Uterus (tissue), 2 donors: ENCODE measurements at regions not wholly inside any gene's neighbourhood (a gene's known extent, or its start where the extent isn't known, plus 50 kb on each side); places are given as distances from the start of the nearest gene placed in this dataset.

Source experiments
- POLR2A ChIP-seq, 2 donors: fragments of 450-650 bp; IDR thresholded peaks; one replicate each; pipeline ENCODE4 v1.6.1; 2016; ENCODE audit warnings: antibody characterized with exemption in 2 of 2, mild to moderate bottlenecking in 1 of 2, moderate library complexity in 1 of 2
- TF ChIP-seq, protein P1 (sequence below), 4 experiments: fragments of 200-600 bp in 2 of 4; fragments of 450-650 bp in 2 of 4; sonication (generic) in 2 of 4; IDR thresholded peaks; one replicate each; pipeline ENCODE4 v1.5.1; 2016 to 2019; ENCODE audit warnings: antibody characterized with exemption in 4 of 4, mild to moderate bottlenecking in 2 of 4, moderate library complexity in 1 of 4

GRCh38 chr13:73218181-73218580 lies 159.4 kb downstream of the KLF5 start:
- TF ChIP-seq, protein P1, sequence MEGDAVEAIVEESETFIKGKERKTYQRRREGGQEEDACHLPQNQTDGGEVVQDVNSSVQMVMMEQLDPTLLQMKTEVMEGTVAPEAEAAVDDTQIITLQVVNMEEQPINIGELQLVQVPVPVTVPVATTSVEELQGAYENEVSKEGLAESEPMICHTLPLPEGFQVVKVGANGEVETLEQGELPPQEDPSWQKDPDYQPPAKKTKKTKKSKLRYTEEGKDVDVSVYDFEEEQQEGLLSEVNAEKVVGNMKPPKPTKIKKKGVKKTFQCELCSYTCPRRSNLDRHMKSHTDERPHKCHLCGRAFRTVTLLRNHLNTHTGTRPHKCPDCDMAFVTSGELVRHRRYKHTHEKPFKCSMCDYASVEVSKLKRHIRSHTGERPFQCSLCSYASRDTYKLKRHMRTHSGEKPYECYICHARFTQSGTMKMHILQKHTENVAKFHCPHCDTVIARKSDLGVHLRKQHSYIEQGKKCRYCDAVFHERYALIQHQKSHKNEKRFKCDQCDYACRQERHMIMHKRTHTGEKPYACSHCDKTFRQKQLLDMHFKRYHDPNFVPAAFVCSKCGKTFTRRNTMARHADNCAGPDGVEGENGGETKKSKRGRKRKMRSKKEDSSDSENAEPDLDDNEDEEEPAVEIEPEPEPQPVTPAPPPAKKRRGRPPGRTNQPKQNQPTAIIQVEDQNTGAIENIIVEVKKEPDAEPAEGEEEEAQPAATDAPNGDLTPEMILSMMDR (IDR thresholded peaks at IDR 0.05) = no peak
- TF ChIP-seq POLR2A (IDR thresholded peaks at IDR 0.05) = no peak
